ENCODE measurements at regions not wholly inside any gene's neighbourhood (a gene's known extent, or its start where the extent isn't known, plus 50 kb on each side); places are given as distances from the start of the nearest gene placed in this dataset.

- no peak for TF ChIP-seq CTCF (conservative IDR thresholded peaks at IDR 0.05 in 1 of 2, IDR thresholded peaks at IDR 0.05 in 1 of 2; ENCODE audit: extremely low read depth in 1 of 2, insufficient read depth in 1 of 2, low read depth in 1 of 2, low read length in 2 of 2)
- no peak for TF ChIP-seq EZH2 (IDR thresholded peaks at IDR 0.05; ENCODE audit: borderline replicate concordance, low read length)
Observed at GRCh38 chr2:235333076-235333475, 160.8 kb upstream of the AGAP1 start.
